Sciatic nerve (tissue), 2 donors: ENCODE measurements at regions not wholly inside any gene's neighbourhood (a gene's known extent, or its start where the extent isn't known, plus 50 kb on each side); places are given as distances from the start of the nearest gene placed in this dataset.
"Not testable (repeated sequence)": the region's sequence is repeated elsewhere in the genome, so short reads cannot be mapped to it uniquely, and the experiment has no call there.

Experiments used
- ATAC-seq: fragments of 200-7000 bp; cut with Tn5 transposase; one replicate; pipeline ENCODE4 v1.9.1; 2020; ENCODE audit warnings: mild to moderate bottlenecking, moderate library complexity
- DNase-seq: peaks from one replicate; pipeline ENCODE4 v3.0.0-alpha.2; 2020; ENCODE audit warnings: low spot score
- intact Hi-C: fragments of 100-400 bp; cut with DNase I; formaldehyde crosslinking; loops from one replicate; pipeline ENCODE4 v1.14.2; 2022
- donor health status: DM: no; HTN: no; CAD: no.
- donor health status: DM: no; HTN: no; CAD: no.

DNA sequence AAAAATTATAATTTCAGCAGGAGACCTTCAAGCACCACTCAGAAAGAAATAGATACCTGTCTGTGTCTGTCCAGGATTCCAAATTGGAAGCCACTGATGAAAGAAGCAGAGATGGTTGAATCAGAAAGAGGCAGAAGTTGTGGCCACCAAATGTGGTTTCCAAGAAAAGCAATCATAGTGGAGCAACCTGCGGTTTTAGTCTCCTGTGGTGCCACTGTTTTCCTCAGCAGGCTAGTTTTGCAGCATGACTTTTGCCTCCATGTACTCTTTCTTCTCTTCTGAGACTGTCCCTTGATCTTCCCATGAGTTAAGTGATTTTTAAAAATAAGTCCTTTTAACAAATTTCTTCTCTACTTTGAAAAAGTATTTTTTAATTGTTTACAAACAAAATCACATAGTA is 535.8 kb downstream of the CYLC2 start:
- intact Hi-C loops, result no loop called here
- ATAC-seq, result no peak
- DNase-seq, result no peak

- DNase-seq (no peak), ATAC-seq (no peak)
- intact Hi-C loops, result no loop called here
Observed at GRCh38 chr9:103533318-103533717, 538.2 kb downstream of the CYLC2 start.

DNA sequence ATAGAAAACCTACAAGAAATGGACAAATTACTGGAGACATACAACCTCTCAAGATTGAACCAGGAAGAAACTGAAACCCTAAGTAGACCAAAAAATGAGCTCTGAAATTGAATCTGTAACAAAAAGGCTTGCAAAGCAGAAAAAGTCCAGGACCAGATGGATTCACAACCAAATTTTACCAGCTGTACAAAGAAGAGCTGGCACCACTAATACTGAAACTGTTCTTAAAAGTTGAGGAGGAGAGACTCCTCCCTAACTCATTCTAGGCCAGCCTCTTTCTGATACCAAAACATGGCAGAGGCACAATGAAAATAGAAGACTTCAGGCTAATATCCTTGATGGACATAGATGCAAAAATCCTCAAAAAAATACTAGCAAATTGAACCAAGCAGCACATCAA is 542.3 kb downstream of the CYLC2 start:
- no peak for DNase-seq
- no peak for ATAC-seq
- intact Hi-C loops, result no loop called here

GRCh38 chr9:103545260-103545659 is 548.8 kb upstream of the SMC2 start:
- intact Hi-C loops, result no loop called here
- ATAC-seq, result no peak

GRCh38 chr9:103552712-103553111 is 541.4 kb upstream of the SMC2 start:
- DNase-seq (no peak), ATAC-seq (no peak)
- intact Hi-C loops, result no loop called here

More at GRCh38 chr9:103545260-103545659, 548.8 kb upstream of the SMC2 start:
- DNase-seq, result no peak

GRCh38 chr9:103574056-103574455 is 520.1 kb upstream of the SMC2 start:
- DNase-seq (no peak), ATAC-seq (no peak)
- intact Hi-C loops, result no loop called here

DNA sequence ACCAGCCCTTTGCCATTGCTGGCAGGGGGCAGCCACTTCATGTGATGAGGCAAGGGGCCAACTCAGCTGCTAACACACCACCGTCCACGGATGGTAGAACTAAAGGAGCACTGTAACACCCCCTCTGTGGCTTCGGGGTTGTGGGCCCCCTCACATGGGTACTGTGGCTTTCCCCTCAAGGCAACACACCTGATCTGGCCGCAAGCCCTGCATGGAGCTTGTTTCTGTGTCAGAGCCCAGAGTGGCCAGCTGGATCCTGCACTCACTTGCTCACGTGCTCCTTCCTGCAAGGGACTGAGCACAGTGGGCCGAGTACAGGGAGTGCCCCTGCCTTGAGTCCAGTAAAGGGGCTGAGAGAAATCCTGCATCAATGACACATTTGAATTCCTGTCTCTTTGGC is 507.4 kb upstream of the SMC2 start:
- ATAC-seq, result no peak
- no peak for DNase-seq

DNA sequence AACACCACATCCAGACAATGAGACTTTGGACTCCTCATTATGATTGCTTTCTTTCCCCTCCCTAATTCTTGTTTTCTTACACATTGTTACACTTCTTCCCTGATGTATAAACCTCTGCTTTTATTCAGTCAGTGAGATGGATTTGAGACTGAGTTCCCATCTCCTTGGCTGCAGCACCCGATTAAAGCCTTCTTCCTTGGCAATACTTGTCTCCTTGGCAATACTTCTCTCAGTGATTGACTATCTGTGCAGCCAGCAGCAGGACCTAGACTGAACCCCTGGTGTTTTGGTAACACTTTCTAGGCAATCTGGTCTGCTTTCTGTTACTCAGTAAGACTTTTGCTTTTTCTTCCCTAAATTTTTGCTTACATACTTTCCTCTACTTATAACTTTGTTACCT is 492.8 kb upstream of the SMC2 start:
- ATAC-seq (no peak), DNase-seq (no peak)
- intact Hi-C loops, result no loop called here

More for the DNA sequence above, 507.4 kb upstream of the SMC2 start:
- intact Hi-C loops, result no loop called here

GRCh38 chr9:103611950-103612349 is 482.2 kb upstream of the SMC2 start:
- ATAC-seq, intact Hi-C loops, DNase-seq: not testable (repeated sequence)

- DNase-seq (no peak), ATAC-seq (no peak)
- intact Hi-C loops, result no loop called here
Observed at GRCh38 chr9:103615994-103616393, 478.1 kb upstream of the SMC2 start.

GRCh38 chr9:103617046-103617445 is 477.1 kb upstream of the SMC2 start:
- intact Hi-C loops, result no loop called here
- DNase-seq, result no peak
- ATAC-seq, result no peak

DNA sequence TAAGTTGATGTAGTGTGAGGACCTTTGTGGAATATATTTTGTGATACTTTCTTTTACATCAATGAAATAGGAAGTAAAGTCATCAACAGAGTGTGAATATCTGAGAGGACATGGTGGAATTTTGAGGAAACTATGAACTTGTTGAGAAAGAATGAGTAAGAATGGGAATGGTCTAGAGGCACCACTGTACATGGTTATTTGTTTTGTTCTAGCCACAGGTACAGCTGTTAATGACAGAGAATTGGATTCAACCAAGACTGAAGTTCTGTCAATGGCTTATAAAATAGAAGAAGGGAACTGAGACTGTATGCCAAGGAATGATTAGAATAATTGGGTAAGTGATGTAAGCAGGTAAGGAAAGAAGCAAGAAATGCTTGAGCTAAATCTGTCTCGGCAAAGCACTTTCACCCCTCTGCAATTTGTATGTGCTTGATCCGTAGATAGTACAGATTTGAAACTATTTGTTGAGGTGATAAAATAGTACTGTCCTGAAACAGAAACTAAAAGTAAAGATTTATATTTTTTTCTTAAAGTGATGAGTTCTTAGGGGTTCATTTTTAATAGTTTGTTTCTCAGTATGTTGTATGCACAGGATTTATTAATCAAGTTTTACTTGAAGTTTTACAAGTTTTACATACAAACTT is 468.8 kb upstream of the SMC2 start:
- DNase-seq (no peak), ATAC-seq (no peak)
- intact Hi-C loops, result no loop called here

DNA sequence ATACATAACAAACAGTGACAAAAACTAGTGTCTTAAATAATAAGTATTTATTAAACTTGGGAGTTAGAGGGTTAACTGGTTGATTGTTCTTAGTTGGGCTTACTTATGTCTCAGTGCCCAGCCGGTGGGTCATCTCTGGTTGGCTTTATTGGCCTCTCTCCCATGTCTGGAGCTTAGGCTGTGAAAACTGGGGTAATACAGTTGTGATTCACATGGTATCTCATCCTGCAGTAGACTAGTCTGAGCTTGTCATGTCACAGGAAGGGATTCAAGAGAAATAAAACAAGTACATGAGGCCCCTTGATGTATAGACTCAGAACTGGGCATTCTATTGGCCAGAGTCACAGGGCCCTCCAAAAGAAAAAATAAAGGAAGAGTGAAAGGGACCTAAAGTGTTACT is 466.4 kb upstream of the SMC2 start:
- DNase-seq, result no peak
- no peak for ATAC-seq
- intact Hi-C loops, result no loop called here

- intact Hi-C loops, result no loop called here
- ATAC-seq (no peak), DNase-seq (no peak)
Observed at GRCh38 chr9:103649086-103649485, 445.0 kb upstream of the SMC2 start.

DNA sequence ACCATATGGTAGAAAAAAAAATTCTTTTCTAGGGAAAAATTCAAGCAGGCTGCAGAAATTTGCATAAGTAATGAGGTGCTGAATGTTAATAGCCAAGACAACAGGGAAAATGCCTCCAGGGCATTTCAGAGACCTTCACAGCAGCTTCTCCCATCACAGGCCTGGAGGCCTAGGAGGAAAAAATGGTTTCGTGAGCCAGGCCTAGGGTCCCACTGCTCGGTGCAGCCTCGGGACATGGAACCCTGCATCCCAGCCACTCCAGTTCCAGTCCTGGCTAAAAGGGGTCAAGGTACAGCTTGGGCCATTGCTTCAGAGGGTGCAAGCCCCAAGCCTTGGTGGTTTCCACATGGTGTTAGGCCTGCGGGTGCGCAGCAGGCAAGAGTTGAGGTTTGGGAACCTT is 436.0 kb upstream of the SMC2 start:
- no peak for DNase-seq
- ATAC-seq, result no peak
- intact Hi-C loops, result no loop called here

DNA sequence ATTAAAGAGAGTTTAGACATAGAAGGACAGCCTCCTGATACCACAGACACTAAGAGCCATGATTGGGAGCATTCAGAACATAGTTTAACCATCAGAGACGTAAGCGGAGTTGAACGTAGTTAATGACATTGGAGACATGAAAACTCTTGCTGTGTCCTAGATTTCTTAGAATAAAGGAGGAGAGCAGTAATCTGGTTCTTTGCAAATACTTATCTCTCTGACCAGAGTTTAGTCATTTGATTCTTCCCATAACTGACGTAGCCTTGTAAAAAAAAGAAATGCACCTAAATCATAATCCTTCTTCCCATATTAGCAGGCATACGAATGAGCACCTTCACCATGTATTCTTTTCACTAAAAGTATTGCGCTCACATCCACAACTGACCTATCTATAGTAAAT is 433.3 kb upstream of the SMC2 start:
- intact Hi-C loops, result no loop called here
- DNase-seq, result no peak
- ATAC-seq, result no peak

DNA sequence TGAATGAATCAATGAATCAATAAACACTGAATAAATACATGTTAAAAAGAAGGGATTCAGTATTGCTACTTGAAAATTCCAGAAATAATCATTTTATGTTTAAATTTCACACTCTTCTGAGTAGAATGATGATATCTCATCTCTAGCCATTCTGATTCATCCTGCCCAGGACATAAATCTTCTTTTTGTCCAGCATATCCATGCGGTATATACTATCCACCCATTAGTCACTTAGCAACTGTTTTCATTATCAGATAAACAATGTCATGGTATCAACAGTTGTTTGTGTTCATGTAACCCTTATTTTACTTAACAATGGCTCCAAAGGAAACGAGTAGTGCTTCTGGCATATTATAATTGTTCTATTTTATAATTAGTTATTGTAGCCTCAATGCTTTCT is 432.4 kb upstream of the SMC2 start:
- ATAC-seq (no peak), DNase-seq (no peak)
- intact Hi-C loops, result no loop called here

DNA sequence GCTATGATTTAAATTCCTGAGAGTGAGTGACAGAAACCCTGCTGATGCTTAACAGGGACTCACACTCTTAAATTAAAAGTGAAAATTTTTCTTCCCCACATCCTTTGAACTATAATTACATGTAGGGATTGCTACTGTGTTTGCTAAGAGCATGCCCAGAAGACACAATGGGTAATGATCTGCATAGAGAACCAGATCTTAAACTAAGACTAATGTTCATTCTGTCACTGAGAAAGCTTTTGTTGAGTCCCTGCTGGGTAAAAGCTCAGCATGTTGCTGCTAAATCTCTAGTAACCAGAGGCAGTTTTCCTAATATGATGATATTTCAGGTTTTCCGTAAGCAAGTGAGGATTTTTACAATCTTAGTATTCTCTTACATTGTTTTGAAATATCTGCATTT is 424.8 kb upstream of the SMC2 start:
- intact Hi-C loops, result no loop called here
- ATAC-seq (no peak), DNase-seq (no peak)

DNA sequence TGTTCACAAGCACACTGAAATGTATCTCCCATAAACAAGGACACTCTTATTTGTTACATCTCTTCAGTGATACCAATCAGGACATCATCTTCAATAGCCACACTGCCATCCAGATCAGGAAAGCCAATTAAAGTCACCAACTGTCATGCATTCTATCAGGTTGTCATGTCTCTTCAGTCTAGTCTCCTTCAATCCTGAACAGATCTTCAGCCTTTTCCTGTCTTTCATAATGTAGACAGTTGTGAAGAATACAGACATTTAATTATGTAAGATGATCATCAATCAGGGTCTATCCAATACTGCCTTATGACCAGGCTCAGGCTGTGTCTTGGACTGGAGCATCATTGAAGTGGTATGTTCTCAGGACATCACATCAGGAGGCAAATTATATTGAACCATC is 419.8 kb upstream of the SMC2 start:
- ATAC-seq (no peak), DNase-seq (no peak)
- intact Hi-C loops, result no loop called here

- intact Hi-C loops, result no loop called here
- DNase-seq (no peak), ATAC-seq (no peak)
Observed at GRCh38 chr9:103680581-103680980, 413.5 kb upstream of the SMC2 start.

DNA sequence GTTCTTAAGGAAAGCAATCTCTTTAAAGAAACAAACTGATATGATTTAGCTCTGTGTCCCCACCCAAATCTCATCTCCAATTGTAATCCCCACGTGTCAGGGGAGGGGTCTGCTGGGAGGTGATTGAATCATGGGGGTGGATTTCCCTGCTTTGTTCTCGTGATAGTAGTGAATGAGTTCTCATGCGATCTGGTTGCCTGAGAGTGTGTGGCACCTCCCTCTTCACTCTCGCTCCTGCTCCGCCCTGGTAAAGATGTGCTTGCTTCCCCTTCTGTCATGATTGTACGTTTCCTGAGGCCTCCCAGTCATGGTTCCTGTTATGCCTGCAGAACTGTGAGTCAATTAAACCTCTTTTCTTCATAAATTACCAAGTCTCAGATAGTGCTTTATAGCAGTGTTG is 412.7 kb upstream of the SMC2 start:
- DNase-seq (no peak), ATAC-seq (no peak)
- intact Hi-C loops, result no loop called here
